GM19438 (cell line): ENCODE measurements at regions not wholly inside any gene's neighbourhood (a gene's known extent, or its start where the extent isn't known, plus 50 kb on each side); places are given as distances from the start of the nearest gene placed in this dataset.

Experiments
- ATAC-seq: cut with Tn5 transposase; IDR thresholded peaks from one replicate; pipeline ENCODE4 v1.9.1; 2021; ENCODE audit warnings: low read depth; ENCODE audit not compliant: unreplicated experiment

GRCh38 chr10:43781480-43782361 is 133.0 kb upstream of the ZNF32 start:
- no peak for ATAC-seq

- ATAC-seq, result no peak
Observed at GRCh38 chr10:43778571-43778970, 129.9 kb upstream of the ZNF32 start.

- no peak for ATAC-seq
Observed at GRCh38 chr10:43775384-43775783, 126.7 kb upstream of the ZNF32 start.

- no peak for ATAC-seq
Observed at GRCh38 chr10:43774234-43774769, 125.6 kb upstream of the ZNF32 start.

- no peak for ATAC-seq
Observed at GRCh38 chr10:43773736-43774135, 125.1 kb upstream of the ZNF32 start.

- ATAC-seq, result no peak
Observed at GRCh38 chr10:43772171-43772570, 123.5 kb upstream of the ZNF32 start.

GRCh38 chr10:43771675-43772074 is 123.0 kb upstream of the ZNF32 start:
- no peak for ATAC-seq

GRCh38 chr10:43765516-43765915 is 116.8 kb upstream of the ZNF32 start:
- ATAC-seq, result no peak

GRCh38 chr10:43763846-43764245 is 115.2 kb upstream of the ZNF32 start:
- no peak for ATAC-seq

GRCh38 chr10:43760514-43760913 is 111.8 kb upstream of the ZNF32 start:
- ATAC-seq, result no peak

- ATAC-seq, result no peak
Observed at GRCh38 chr10:43759216-43759615, 110.5 kb upstream of the ZNF32 start.

GRCh38 chr10:43756341-43756740 is 107.7 kb upstream of the ZNF32 start:
- ATAC-seq, result no peak

- no peak for ATAC-seq
Observed at GRCh38 chr10:43754569-43755260, 106.0 kb upstream of the ZNF32 start.

- ATAC-seq, result no peak
Observed at GRCh38 chr10:43753397-43754061, 104.8 kb upstream of the ZNF32 start.

- ATAC-seq, result no peak
Observed at GRCh38 chr10:43752682-43753081, 104.0 kb upstream of the ZNF32 start.

GRCh38 chr10:43751646-43752045 is 103.0 kb upstream of the ZNF32 start:
- no peak for ATAC-seq

- ATAC-seq, result no peak
Observed at GRCh38 chr10:43749940-43750552, 101.4 kb upstream of the ZNF32 start.

GRCh38 chr10:43749145-43749576 is 100.5 kb upstream of the ZNF32 start:
- ATAC-seq, result no peak

GRCh38 chr10:43748560-43748959 is 99.9 kb upstream of the ZNF32 start:
- ATAC-seq, result no peak

GRCh38 chr10:43746906-43747305 is 98.2 kb upstream of the ZNF32 start:
- ATAC-seq, result no peak

- ATAC-seq, result no peak
Observed at GRCh38 chr10:43739161-43739560, 90.5 kb upstream of the ZNF32 start.
